GM10266 (cell line): ENCODE measurements at regions not wholly inside any gene's neighbourhood (a gene's known extent, or its start where the extent isn't known, plus 50 kb on each side); places are given as distances from the start of the nearest gene placed in this dataset.
A peak's percentile ranks its signal among the peaks of the same experiment; 100 is the strongest.

ENCODE experiments used
- DNase-seq: peaks from one replicate; pipeline ENCODE4 v3.0.0; 2012; ENCODE audit errors: extremely low spot score
- CTCF ChIP-seq: IDR thresholded peaks from 2 replicates; pipeline ENCODE4 v1.5.1; 2012; ENCODE audit warnings: mild to moderate bottlenecking, low read depth; ENCODE audit not compliant: control insufficient read depth, insufficient read depth; ENCODE audit errors: missing control alignments

GRCh38 chr6:134117409-134117808 is 65.0 kb upstream of the SLC2A12 start:
- DNase-seq: no peak
- no peak for TF ChIP-seq CTCF

- TF ChIP-seq CTCF: no peak
- no peak for DNase-seq
These were observed 63.3 kb upstream of the SLC2A12 start for GRCh38 chr6:134115715-134116074.

GRCh38 chr6:134114918-134115714 is 62.7 kb upstream of the SLC2A12 start:
- no peak for TF ChIP-seq CTCF
- DNase-seq: no peak

GRCh38 chr6:134114489-134114888 is 62.1 kb upstream of the SLC2A12 start:
- DNase-seq: no peak
- no peak for TF ChIP-seq CTCF

- DNase-seq: no peak
- no peak for TF ChIP-seq CTCF
These were observed 59.3 kb upstream of the SLC2A12 start for GRCh38 chr6:134111726-134112125.

GRCh38 chr6:134111062-134111677 is 58.7 kb upstream of the SLC2A12 start:
- peak; percentile 95 for TF ChIP-seq CTCF
- peak; percentile 85 for DNase-seq

- TF ChIP-seq CTCF: no peak
- no peak for DNase-seq
These were observed 54.3 kb upstream of the SLC2A12 start for GRCh38 chr6:134106702-134107101.
